HG02943 (cell line): ENCODE measurements at regions not wholly inside any gene's neighbourhood (a gene's known extent, or its start where the extent isn't known, plus 50 kb on each side); places are given as distances from the start of the nearest gene placed in this dataset.

ENCODE experiments used
- ATAC-seq: cut with Tn5 transposase; IDR thresholded peaks from one replicate; pipeline ENCODE4 v1.9.1; 2021; ENCODE audit warnings: mild to moderate bottlenecking, low read depth, moderate library complexity; ENCODE audit not compliant: unreplicated experiment

DNA sequence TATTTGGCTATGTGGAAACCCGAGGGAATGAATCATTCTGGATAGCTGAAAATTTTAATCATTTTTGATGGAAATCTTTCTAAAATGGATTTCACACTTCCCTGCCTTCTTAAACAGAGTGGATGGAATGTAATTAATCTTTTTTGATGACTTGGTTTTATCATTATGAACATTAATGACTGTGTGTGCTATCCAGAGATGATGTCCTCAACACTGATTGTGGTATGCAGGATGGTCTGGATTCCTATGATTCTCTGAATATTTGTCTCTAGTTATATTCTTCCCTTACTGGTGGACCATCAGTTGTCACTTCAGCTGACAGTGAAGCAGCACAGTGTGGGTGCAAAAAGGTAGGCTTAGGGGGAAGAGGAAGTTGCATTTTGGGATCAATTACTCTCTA lies 513.5 kb downstream of the LMO4 start:
- no peak for ATAC-seq

DNA sequence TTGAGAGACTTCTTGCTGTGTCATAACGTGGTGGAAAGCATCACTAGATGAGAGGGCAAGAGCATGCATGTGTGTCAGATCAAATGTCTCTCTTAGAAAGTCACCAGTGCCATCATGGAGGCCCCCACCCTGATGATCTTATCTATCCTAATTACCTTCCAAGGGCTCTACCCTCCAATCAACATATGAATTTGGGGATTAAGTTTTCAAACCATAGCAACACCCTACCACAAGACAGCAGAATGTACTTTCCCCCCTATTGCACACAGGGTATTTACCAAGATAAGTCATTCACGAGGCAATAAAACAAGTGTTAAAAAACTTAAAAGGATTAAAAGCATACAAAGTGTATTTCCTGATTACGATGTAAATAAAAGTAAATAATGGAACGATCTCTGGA lies 515.6 kb downstream of the LMO4 start:
- ATAC-seq: no peak

DNA sequence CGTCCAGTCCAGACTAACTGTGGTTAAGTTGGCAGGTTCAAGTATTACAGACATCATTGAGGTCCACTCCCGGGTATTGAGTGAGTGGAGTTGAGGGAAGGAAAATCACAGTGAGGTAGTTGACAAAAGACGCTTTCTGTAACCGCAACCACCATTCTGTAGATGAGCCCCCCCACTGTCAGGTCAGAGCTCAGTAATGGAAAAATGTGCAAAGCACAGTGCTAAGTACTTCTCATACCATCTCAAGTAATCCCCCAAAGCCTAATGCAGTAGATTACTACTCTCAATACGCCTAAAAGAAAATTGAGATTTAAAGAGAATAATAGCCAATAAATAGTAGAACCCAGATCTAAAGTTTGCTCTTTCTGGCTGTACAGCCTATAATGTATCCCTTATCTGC lies 522.8 kb downstream of the LMO4 start:
- ATAC-seq: no peak

DNA sequence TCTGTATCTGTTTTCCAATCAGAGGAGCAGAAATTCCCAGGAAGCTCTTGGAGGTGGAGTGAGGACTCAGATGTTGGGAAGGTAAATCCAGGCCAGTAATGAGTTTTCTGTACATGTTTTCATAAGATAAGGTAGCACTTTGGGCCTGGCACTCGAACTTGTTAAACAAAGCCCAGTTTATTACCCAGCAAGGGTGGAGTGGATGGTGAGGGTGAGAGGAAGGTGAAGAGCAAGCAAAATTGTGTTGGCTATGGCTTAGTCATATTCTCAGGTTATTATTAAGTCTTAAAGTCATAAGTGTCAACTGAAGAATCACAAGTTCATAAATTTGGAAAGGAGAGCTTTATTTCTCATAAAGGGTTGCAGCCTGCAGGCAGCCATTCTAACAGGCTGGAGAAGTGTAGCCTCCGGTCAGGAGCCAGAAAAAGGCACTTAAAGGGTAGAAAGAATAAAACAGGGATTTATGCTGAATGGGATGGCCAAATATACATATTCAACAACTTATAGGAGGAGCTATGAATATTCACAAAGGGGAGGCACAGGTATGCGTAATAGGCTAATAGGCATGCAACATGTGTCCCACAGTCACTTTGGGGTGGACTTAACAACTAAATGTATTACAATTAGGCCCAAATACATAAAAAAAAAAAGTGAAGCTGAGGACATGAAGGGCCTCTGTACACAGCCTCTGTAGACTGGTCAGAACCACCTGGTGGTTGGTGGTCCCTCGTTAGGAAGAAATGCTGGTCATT lies 523.9 kb downstream of the LMO4 start:
- no peak for ATAC-seq

DNA sequence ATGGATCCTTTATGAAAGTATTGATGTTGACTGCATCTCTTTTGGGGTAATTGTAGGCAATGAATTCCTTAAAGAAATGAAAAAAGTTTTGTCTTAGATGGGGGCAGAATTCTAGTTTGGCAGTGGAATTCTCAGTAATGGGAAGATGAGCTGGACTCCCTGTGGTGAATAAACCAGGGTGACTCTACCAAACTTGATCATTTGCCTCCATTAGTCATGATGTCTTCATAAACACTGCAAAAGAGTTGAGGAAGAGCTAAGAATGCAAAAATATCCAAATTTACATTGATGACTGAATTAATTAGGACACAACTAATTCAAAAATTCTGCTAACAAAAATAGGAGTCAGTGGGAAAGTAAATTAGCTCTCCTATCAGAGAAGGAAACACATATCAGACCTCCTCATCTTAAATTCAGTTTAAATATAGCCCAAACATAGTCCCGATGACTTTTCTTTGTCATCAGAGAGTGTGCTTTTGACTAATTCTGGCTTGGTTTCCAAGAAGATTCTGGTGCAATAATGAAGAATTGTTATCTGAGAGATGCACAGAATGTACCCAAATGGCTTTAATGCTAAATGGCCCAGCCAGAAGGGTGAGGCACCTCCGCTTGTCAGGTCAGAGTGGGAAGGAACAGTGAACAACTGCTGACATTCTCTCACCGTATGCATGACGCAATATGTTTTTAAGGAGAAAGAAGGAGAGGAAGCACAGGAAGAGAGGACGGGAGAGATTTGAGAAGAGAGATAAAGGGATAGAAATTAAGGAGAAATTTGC lies 525.1 kb downstream of the LMO4 start:
- ATAC-seq: no peak

DNA sequence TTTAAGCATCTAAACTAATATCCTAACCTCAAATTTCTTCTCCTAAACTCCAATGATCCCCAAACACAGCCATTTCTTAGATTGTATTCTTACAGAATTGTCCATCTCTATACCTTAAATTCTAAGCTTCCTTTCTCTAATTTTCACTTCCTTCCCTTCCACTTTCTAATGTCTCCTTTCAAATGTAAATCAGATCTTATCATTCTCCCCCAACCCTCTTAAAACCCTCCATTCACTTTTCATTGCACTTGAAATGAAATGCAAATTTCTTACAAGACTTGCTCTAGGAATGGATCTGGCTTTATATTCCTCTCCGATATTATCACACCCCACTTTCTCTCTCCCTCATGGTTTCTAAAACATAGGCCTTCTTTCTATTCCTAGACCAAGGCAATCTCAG lies 534.6 kb downstream of the LMO4 start:
- ATAC-seq: no peak

DNA sequence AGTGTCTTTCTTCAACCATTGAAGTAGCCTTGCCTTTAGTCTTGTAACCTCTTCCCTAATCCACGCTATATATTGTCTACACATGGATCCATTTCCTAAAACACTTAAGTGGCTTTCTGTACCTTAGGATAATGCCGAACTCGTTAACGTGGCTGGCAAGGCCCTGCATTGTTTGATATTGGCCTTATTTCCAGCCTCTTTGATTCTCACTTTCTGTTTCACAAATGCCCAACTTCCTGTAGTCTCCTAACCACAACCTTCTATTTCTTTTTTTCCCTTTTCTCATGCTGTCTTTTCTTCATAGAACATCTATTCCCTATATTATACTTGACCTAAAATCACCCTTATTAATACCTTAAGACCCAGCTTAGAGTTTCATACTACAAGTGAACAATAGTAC lies 536.0 kb downstream of the LMO4 start:
- ATAC-seq: no peak

DNA sequence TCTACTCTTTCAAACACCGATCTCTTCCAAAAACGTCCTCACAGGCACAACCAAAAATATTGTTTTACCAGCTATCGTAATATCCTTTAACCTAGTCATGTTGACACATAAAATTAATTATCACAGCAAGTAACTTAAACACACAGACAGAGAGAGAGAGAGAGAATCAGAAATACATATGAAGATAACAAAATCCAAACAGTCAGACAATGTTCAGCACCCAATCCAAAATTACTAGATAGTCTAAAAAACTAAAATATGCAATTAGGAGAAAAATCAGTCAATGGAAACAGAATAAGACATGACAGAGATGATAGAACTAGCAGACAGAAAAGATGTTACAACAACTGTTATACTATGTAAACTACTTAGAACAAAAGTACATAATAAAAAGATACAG lies 537.7 kb downstream of the LMO4 start:
- no peak for ATAC-seq

DNA sequence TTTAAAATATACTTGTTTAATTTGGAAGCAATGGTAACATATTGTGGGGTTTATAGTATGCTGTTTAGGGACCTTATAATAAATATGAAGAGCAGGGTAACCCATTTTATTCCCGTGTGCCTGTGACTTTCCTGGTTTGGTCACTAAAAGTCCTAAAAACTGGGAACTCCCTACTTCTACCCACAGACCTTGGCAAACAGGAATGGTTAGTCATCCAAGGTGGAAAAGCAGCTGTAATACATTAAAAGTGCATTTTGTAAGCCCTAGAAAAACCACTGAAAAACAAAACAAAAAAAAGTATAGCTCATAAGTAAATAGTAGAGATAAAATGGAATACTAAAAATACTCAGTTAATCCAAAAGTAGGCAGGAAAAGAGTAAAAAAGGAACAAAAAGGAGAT lies 538.9 kb downstream of the LMO4 start:
- ATAC-seq: no peak

DNA sequence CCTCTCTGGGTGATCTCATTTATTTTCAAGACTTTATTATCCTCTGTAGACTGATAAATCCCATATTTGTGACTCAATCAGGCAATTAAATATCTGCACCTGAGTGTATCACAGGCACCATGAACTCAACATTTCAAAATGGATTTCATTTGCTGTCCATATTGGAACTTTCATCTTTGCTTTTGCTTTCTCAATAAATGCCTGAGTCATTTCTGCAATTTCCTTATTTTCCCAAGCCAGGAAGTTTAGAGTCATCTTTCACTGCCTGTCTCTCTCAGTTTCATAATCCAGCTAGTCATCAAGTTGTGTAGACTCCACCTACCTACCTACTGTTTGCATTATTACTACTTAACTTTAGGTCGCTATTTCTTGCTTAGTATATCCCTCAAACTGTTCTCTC lies 540.9 kb downstream of the LMO4 start:
- ATAC-seq: no peak

DNA sequence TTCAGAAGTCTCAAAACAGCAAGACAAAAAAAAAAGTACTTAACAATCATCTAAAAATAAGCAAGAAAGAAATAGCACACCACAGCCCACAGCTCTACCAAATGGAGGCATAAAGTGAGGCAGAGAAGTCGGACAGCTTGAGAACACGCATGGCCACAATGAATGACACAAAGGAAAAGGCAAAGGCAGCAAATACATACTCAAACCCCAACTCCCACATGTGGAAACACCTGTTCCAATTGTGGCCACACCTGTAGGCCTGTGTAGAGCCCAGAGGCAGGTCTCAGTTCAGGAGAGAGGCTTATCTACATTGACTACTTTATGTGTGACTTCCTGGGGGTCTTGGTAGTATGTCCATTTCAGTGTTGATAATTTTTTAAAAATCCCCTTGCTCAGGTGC lies 543.5 kb downstream of the LMO4 start:
- ATAC-seq: no peak

DNA sequence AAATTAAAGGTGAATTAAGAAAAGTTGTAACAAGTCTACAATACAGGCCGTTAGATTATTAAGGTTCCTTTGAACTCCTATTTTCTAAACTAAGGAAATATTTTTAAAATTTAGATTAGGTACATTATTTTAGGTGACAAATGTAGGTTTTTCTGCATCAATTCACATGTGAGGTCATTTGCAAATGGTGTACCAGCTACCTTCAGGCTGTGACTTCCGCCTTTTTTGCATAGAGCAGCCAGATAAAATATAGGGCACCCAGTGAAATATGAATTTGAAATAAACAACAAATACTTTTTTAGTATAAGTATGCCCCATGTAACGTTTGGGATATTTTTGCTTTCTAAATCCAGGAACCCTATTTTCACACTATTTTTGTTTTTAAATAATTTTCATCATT lies 544.0 kb downstream of the LMO4 start:
- ATAC-seq: no peak

DNA sequence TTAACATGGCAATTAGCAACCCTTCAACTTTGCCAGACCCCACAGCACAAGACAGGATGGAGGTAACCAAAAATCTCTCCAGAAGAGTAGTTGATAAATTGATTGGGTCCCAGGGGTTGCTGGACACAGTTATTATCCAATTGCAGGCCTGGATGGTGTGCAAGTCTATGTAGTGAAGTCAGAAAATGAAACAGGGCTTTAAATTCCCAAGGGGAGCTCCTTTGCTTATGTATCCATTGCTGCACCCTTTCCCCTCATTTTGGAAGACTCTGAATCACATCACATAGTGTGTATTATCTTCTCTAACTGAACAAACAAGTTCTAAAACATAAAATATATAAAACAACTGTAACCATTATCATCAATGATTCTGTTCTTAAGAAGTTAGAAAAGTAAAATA lies 550.2 kb downstream of the LMO4 start:
- ATAC-seq: no peak

DNA sequence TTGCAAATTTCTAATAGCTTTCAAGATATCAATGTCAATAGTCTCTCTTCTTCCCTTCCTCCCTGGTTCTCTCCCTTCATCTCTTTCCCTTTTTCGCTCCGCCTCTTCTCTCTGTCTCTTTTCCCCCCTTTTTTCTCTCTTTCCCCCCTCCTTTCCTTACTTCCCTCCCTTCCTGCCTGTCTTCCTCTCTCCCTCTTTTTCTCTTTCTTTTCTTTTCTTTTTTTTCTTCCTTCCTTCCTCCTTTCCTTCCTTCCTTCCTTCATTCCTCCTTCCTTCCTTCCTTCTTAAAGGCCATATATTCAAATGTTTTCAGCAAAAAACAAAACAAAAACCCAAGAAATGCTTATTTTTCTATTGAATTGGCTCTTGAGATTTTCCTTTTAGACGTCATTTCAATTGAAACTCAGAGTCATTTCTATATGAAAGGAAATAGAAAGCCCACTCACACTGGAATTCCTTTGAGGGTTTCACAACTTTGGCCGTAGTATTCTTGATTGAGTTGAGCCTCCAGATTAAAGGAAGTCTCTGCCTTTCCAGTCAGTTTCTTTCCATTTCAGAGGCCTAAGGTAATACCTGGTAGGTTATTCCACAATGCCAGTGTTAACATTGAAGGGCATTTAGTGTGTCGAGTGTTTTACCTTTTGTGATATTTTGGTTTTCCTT lies 551.5 kb downstream of the LMO4 start:
- ATAC-seq: no peak

DNA sequence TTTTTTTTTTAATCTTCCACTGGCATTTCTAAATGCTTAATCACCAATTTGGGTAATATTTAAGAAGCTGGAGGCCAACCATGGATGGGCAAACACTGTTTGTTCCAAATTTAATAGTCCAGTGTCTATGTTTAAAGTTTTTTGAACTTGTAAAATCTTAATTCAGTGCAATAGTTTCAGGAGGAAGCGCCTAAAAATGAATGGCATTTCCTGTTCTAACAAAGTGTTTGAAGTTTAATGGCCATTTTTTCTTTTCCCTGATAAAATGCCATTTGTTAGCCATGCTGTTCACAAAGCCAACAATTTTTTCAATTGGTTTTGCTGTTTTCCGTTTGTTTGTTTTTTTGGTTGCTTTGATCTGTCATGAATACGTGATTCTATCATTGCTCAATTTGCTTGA lies 552.1 kb downstream of the LMO4 start:
- ATAC-seq: no peak

DNA sequence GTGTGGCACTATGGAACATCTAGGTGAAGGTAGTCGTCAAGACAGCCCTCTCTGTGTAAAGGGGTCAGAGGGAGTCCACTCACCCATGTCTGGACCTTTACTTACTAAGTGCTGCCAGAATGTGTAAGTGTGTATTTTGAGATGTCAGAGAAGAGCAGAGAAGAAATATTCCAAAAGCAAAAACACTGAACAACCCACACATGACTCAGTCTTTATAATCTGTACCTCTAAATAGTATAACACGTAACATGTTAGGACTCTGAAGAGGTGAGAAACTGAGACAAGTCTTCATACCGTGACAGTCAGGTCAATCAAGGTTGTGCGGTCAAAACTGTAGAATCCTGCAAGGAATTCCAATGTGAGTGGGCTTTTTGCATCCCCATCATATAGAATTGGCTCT lies 555.2 kb downstream of the LMO4 start:
- no peak for ATAC-seq

DNA sequence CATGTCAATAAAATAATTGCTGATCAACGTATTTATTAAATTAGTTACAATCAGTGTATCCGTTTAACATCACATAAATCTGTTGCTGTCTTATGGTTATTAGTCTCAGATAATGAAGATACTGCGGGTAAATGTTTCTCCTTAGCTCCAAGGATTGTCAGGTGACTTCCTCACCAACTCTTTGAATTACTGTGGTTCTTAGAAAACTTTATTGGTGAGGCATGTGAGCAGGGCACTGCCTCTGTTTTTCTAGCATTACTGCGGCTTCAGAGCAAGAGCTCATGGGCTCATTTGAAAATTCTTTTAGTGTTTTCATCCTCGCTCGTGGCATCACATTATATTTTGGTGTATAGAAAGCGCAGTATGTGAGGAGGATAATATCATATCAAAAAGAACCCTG lies 555.9 kb downstream of the LMO4 start:
- ATAC-seq: no peak

DNA sequence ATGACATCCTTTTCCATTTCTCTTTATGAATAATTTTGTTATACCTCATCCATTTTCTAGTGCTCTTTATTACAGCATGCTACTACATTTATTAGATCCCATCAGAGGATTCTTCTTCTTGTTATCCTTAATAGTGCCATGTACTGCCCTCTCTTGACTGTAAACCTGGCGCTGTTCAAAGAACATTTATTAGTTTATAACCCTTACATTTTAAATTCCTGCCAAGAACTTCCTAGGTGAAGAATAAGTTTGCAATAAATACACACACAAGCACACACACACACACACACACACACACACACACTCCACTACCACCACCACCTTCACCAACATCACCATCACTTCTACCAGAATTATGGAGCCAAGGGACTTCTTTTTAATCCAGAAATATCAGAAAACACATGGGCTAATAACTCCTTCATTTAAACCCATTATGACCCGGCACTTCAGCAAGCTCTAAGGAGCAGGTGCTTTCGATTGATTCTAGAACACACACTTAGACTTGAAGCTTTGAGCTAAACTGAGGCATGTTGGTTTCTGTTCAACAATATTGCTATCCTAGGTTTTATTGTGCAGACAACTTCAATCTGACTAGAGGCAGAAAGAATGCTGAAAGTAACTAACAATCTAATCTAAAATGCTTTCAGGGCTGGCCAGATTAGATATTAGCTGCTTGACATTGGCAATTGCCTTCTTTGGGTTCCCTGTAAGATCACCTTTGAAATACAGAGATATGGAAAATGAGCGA lies 556.8 kb downstream of the LMO4 start:
- ATAC-seq: no peak

DNA sequence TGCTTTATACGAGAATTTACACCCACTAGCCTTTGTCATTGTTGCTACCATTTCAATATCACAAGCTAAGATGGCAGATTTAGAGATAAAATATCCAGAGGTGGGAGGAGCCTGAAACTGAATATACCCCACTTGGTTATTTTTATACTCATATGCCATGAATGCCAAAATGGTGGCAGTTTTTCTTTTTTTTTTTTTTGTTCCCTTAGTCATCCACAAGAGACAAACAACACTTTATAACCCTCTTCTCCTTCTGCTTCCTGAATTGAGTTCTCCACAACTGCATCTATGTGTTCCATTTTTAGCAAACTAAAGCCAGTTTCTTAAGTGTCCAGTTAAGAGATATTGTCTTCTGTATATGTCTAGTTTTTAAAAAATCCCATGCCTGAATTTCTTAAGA lies 558.4 kb downstream of the LMO4 start:
- ATAC-seq: no peak

DNA sequence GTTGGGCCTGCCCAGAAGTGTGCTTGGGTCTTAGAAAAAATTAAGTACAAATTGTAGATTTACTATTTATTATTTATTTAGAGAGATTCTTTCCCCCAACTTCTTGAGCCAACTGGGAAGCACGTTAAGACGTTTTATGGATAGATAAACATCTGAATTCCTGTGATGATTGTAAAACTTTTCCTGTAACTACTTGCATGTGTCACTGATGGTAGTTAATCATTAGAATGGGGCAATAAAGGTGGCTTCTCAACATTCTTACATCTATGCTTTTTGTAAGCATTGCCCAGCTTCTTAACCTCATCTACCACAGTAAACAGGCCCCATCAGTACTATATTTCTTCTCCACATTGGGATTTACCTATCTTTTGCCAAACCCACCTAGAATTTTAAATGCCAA lies 559.8 kb downstream of the LMO4 start:
- ATAC-seq: no peak

DNA sequence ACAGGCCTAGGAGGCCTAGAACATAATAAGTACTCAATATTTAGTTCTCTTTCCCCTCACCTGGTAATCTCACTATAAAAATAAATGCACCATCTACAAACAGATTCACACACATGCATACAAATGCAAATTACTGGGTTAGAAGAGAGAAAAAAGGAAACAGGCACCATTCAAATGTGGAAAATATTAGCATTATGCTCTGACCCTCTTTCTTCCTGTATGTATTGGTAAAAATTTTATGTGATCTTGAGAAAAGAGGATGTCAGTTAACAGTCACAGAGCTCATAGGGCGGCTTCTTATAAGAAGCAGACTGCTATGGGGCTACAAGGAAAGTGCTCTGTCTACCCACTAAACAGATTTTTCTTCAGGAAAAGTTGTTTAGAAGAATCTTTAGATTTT lies 565.4 kb downstream of the LMO4 start:
- no peak for ATAC-seq
